GM19452 (cell line): ENCODE measurements at regions not wholly inside any gene's neighbourhood (a gene's known extent, or its start where the extent isn't known, plus 50 kb on each side); places are given as distances from the start of the nearest gene placed in this dataset.

Experiments used
- ATAC-seq: cut with Tn5 transposase; IDR thresholded peaks from one replicate; pipeline ENCODE4 v1.9.1; 2021; ENCODE audit not compliant: unreplicated experiment

DNA sequence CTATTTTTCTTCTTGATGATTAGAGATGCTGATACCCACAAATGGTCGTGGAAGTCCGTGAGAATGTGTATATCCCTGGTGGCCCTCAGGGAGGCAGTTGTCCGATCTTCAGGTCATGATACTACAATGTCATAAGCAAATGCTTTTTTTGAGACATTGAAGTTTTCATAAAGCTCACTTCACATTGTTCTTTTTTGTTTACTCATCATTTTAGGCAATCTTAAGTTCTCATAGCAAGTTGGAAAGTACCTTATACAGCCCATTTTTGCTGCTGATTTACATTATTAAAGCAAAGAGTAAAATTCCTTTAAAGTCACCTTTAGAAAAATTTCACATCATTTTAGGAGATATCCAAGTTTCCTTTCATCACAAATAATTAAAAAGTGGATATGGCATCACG is 90.0 kb upstream of the CCDC196 start:
- ATAC-seq: no peak

DNA sequence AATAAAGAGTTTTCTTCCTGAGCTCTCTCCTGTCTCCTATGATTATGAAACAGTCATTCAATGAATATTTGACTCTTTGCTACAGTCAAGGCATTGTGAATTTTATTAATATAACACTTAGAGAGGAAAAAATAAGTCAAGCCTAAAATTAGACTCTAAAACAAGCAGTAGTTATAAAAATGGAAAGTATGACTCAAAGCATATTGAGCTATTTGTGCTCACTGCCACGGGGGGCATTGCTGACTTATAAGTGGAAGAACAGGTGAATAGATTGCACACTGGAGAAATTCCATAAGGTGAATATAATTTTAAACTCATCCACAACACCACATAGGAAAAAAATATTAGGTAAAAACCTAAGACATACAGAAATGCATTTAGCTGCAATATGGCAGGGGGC is 87.7 kb upstream of the CCDC196 start:
- no peak for ATAC-seq

- ATAC-seq: no peak
Observed at GRCh38 chr14:66401449-66402095, 84.6 kb upstream of the CCDC196 start.

- peak; percentile 66 for ATAC-seq
Observed at GRCh38 chr14:66403183-66403582, 83.0 kb upstream of the CCDC196 start.

DNA sequence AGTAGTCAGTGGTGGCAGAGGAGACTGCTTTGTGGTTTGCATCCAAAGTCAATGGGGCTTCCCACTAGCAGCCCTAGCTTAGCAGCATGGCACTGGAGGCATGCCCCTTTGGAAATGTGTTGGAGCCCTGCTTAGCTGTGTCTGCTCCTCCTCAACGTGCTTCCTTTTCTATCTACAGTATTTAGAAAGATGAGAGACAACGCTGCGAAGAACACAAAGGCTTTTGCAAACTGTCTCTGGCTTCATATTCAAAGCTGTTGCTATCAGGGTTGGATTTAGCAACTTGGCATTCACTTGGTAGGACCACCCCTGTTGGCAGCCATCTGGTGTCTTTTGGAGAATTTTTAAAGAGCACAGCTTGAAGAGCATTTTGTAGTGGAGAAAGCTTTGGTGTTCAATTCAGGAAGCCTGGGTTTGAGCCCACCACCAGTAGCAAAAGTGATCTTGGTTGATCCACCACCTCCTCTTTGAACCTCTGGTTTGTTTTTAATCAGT is 82.1 kb upstream of the CCDC196 start:
- ATAC-seq: no peak

DNA sequence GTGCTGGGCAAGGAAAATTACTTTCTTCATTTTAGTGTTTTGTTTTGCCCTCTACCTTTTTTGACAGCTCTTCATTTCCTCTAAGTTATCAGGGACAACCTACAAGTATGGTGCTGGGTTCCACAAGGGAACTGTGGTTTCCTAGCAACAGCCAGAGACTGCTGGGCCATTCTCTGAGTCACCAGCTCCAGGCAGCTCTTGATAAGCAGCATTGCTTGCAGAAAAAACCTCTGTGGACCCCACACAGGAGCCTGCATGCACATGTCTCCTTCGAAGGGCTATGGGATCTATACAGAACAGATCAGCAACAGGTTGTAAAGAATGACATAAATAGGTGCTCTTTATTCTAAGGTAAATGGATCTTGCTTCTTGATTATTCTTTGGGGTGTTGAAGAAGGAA is 81.0 kb upstream of the CCDC196 start:
- ATAC-seq: no peak

GRCh38 chr14:66413901-66414300 is 72.3 kb upstream of the CCDC196 start:
- no peak for ATAC-seq

DNA sequence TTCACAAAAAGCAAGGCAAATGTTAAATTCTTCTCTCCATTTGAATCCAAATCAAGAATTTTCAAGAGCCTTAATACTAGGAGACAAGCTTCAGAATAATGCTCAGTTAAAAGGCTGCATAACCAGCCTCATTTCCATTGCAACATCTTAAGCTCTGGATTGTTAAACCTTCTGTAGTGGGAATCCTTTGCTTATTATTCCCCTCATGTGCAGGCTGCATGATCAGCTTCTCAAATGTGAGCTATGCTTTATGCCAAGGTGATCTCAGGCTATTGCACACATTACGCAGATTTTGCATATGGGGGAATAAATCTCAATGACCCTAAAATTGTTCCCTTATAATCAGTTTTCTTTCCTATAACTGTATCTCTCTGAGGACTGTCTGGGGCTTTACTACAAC is 71.7 kb upstream of the CCDC196 start:
- no peak for ATAC-seq

GRCh38 chr14:66420251-66421006 is 65.7 kb upstream of the CCDC196 start:
- ATAC-seq: no peak

DNA sequence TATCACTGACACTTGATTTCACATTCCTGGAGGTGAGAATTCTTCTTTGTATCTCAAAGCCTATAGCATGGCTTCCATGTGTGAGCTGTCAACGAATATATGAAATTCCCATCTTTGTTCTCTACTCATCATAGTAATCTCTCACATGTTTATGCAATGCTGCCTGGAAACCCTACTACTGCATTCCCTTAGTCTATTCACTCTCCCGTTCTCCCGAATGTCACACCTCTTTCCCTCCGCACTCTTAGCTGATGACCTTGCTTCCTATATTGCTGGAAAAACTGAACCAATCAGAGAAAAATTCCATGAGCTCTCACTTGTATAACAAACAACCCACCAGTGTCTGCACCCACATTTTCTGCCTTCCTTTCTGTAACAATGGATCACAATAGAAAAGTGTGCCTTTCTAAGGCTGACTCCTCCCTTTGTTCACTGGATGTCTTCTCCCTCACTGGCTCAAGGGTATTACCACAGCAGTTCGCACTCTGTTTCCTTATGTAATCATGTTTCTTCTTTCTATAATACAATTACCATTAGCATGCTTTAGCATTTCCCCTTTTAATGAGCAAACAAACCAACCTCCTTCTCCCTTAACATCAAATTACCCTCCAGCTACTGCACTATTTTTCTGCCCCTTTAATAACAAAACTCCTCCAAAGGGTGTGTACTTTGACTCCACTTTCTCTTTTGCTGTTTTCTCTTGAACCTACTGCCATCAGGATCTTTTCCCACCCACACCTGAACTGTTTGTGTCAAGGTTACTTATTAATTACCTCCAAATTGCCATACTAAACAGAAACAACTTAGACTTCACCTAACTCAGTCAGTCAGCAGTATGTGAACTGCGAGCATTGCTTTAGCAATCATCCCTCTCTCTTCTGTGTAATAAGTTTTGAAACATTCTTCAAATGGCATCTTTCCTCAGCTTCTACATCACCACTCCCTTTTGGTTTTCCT is 63.9 kb upstream of the CCDC196 start:
- no peak for ATAC-seq

DNA sequence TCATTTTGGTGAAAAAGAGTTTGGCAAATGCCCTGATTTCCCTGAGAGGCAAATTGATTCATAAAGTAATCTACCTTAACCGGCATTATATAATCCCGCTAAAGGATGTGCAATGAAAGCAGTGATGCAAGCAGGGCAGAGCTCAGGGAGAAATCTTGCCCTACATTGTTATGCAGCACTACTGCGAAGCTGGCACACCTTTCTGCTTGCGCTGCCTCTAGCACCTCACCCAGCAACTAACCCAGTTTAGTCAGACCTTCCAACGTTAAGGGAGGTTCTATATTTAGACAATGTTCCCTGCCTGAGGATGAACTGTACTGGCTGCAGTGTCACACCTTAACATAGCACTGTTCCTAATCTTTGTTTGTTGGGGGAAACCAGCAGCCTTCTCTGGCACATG is 60.8 kb upstream of the CCDC196 start:
- no peak for ATAC-seq

DNA sequence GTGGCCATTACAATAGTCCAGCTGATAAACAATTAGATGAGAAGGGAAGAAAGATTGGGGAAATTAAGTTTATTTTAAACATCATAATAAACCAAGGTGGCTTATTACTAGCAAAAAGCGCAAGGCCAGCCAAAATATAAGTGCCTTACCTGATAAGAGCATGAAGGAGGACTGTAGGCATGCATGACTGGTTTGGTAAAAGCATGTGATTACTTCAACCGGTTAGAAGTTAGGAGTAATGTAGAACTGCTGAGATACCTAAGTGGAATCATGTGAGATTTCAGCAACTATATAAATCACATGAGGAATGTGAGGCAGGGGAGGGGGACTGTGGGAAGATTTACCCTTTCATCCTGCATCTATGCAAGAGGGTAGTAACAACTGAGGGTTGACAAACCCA is 59.7 kb upstream of the CCDC196 start:
- no peak for ATAC-seq

GRCh38 chr14:66432334-66432733 is 53.8 kb upstream of the CCDC196 start:
- no peak for ATAC-seq

- no peak for ATAC-seq
Observed at GRCh38 chr14:66434464-66434863, 51.7 kb upstream of the CCDC196 start.

- no peak for ATAC-seq
Observed at GRCh38 chr14:66435683-66436082, 50.5 kb upstream of the CCDC196 start.
